ENCODE measurements at regions not wholly inside any gene's neighbourhood (a gene's known extent, or its start where the extent isn't known, plus 50 kb on each side); places are given as distances from the start of the nearest gene placed in this dataset.
A peak's percentile ranks its signal among the peaks of the same experiment; 100 is the strongest.

DNA sequence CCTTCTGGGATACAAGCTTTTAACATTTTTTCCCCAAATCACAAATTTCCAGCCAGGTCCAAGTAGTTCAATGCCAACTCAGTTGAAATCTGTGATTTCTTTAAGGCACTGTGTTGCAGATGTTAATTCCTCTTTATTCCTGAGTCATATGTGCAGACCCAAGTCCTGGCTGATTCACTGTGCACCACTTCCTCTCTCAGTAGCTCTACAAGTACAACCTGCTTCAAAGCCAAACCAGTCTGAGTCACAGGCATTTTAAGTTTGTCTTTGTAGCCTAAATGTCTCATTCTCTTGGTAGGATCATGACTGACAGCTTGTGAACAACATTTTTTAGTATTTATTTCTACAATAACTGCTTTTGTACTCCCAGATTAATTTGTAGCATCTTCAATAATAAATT lies 165.6 kb upstream of the S100G start:
- DNase-seq, result peak; percentile 40
- Mint-ChIP-seq H3K36me3 (ENCODE audit: insufficient read depth, unreplicated experiment) (no peaks in the 10 kb centered on the region), H3K4me3 (ENCODE audit: low read depth, unreplicated experiment) (peak overlapping the region; percentile 34), H3K4me1 (ENCODE audit: low read depth, unreplicated experiment) (peaks cover 20% of the 10 kb centered on the region), H3K9me3 (ENCODE audit: low read depth, unreplicated experiment) (no peaks in the 10 kb centered on the region), H3K27ac (ENCODE audit: unreplicated experiment) (peak overlapping the region; percentile 55), H3K27me3 (ENCODE audit: unreplicated experiment) (no peaks in the 10 kb centered on the region)
- no TSS peak for BruUV-seq (replicated peaks)
- CTCF ChIA-PET, result no interaction called here
- TF ChIP-seq, protein P1, sequence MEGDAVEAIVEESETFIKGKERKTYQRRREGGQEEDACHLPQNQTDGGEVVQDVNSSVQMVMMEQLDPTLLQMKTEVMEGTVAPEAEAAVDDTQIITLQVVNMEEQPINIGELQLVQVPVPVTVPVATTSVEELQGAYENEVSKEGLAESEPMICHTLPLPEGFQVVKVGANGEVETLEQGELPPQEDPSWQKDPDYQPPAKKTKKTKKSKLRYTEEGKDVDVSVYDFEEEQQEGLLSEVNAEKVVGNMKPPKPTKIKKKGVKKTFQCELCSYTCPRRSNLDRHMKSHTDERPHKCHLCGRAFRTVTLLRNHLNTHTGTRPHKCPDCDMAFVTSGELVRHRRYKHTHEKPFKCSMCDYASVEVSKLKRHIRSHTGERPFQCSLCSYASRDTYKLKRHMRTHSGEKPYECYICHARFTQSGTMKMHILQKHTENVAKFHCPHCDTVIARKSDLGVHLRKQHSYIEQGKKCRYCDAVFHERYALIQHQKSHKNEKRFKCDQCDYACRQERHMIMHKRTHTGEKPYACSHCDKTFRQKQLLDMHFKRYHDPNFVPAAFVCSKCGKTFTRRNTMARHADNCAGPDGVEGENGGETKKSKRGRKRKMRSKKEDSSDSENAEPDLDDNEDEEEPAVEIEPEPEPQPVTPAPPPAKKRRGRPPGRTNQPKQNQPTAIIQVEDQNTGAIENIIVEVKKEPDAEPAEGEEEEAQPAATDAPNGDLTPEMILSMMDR (IDR thresholded peaks at IDR 0.05; ENCODE audit: unreplicated experiment), result no peak
- intact Hi-C loops (cut with micrococcal nuclease; ENCODE audit: unreplicated experiment), result no loop called here

DNA sequence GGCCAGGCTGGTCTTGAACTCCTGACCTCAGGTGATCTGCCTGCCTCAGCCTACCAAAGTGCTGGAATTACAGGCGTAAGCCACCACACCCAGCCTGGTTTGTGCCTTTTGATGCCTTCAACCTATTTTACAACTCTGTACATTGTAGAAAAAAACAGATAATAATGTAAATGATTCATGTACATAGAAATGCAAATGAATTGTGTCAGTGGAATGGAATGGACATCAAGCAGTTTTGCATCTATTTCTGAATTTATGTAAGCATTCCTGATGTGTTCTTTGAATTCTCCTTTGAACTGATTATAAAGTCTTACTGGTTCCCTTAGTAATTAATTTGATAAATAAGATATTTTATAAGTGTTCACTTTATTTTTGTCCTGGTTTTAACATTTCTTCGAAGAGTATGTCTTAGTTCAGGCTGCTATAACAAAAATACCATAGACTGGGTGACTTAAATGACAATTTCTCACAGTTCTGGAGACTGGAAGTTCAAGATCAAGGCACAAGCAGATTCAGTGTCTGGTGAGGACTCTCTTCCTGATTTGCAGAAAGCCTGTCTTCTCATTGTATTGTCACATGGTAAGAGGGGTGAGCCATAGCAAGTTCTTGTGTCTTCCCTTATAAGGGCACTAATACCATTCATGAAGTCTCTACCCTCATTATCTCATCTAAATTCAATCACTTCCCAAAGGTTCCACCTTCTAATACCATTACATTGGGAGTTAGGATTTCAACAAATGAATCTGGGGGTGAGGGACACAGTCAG lies 162.2 kb upstream of the S100G start:
- H3K27ac Mint-ChIP-seq (ENCODE audit: unreplicated experiment), result no peak overlapping the region
- TF ChIP-seq, protein P1 (IDR thresholded peaks at IDR 0.05; ENCODE audit: unreplicated experiment), result no peak
- intact Hi-C loops (cut with micrococcal nuclease; ENCODE audit: unreplicated experiment), result no loop called here
- no peaks in the 10 kb centered on the region for H3K36me3 Mint-ChIP-seq (ENCODE audit: insufficient read depth, unreplicated experiment)
- H3K4me1 Mint-ChIP-seq (ENCODE audit: low read depth, unreplicated experiment), result peaks cover 23% of the 10 kb centered on the region
- no peaks in the 10 kb centered on the region for H3K9me3 Mint-ChIP-seq (ENCODE audit: low read depth, unreplicated experiment)
- no peaks in the 10 kb centered on the region for H3K27me3 Mint-ChIP-seq (ENCODE audit: unreplicated experiment)
- no peak overlapping the region for H3K4me3 Mint-ChIP-seq (ENCODE audit: low read depth, unreplicated experiment)
- CTCF ChIA-PET, result no interaction called here
- DNase-seq, result no peak
- BruUV-seq (replicated peaks), result no TSS peak

DNA sequence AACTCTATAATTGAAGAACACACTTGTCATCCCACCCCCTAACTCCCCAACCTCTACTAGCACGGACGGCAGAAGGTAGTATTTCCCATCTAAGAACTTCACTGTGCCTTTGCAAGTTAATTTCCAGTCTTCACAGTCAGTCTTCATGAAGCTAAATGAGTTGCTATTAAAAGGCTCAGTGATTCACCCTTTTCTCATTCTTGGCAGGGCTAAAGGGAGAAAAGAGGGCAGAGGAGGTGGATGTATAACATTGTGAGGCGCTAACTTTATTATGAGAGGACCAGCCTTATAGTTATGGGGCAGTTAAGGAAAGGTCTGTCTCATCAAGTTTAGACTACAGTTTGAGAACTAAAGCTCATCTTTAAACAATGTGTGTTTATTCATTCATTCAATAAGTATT lies 161.0 kb upstream of the S100G start:
- H3K27ac Mint-ChIP-seq (ENCODE audit: unreplicated experiment), result no peak overlapping the region
- BruUV-seq (replicated peaks), result no TSS peak
- intact Hi-C loops (cut with micrococcal nuclease; ENCODE audit: unreplicated experiment), result no loop called here
- DNase-seq, result no peak
- no peaks in the 10 kb centered on the region for H3K36me3 Mint-ChIP-seq (ENCODE audit: insufficient read depth, unreplicated experiment)
- H3K27me3 Mint-ChIP-seq (ENCODE audit: unreplicated experiment), result no peaks in the 10 kb centered on the region
- no peak overlapping the region for H3K4me3 Mint-ChIP-seq (ENCODE audit: low read depth, unreplicated experiment)
- CTCF ChIA-PET, result no interaction called here
- H3K4me1 Mint-ChIP-seq (ENCODE audit: low read depth, unreplicated experiment), result peaks cover 19% of the 10 kb centered on the region
- H3K9me3 Mint-ChIP-seq (ENCODE audit: low read depth, unreplicated experiment), result no peaks in the 10 kb centered on the region
- TF ChIP-seq, protein P1 (IDR thresholded peaks at IDR 0.05; ENCODE audit: unreplicated experiment), result no peak

DNA sequence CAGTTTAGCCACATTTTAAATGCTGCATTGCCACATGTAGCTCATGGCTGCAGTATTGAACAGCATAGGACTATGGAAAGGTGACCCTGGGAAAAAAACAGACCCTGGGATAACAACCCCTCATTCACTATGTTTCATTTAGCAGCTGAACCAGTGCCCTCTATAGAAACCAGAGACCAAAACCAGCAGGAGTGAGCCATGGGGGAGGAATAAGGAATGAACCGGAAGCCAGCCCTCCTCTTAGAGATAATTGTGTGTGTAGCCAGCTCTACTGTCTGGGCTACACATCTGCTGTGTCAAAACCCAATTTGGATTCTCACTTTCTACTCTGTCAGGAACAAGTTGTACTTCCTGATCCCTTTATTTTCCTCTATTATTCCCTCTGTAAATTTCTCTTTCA lies 158.5 kb upstream of the S100G start:
- H3K9me3 Mint-ChIP-seq (ENCODE audit: low read depth, unreplicated experiment), result no peaks in the 10 kb centered on the region
- CTCF ChIA-PET, result no interaction called here
- H3K27ac Mint-ChIP-seq (ENCODE audit: unreplicated experiment), result no peak overlapping the region
- no peaks in the 10 kb centered on the region for H3K27me3 Mint-ChIP-seq (ENCODE audit: unreplicated experiment)
- DNase-seq, result no peak
- H3K36me3 Mint-ChIP-seq (ENCODE audit: insufficient read depth, unreplicated experiment), result no peaks in the 10 kb centered on the region
- no peak overlapping the region for H3K4me3 Mint-ChIP-seq (ENCODE audit: low read depth, unreplicated experiment)
- peaks cover 10% of the 10 kb centered on the region for H3K4me1 Mint-ChIP-seq (ENCODE audit: low read depth, unreplicated experiment)
- no TSS peak for BruUV-seq (replicated peaks)
- TF ChIP-seq, protein P1 (IDR thresholded peaks at IDR 0.05; ENCODE audit: unreplicated experiment), result no peak
- intact Hi-C loops (cut with micrococcal nuclease; ENCODE audit: unreplicated experiment), result no loop called here

Data from Calu3 (cell line).